Esophagus muscularis mucosa (tissue), 3 donors: ENCODE measurements at regions not wholly inside any gene's neighbourhood (a gene's known extent, or its start where the extent isn't known, plus 50 kb on each side); places are given as distances from the start of the nearest gene placed in this dataset.

ENCODE experiments used
- POLR2A ChIP-seq: fragments of 450-650 bp; IDR thresholded peaks from one replicate; pipeline ENCODE4 v1.6.1; 2017; ENCODE audit warnings: antibody characterized with exemption, moderate library complexity, mild to moderate bottlenecking, low read depth
- POLR2AphosphoS5 ChIP-seq, 2 donors: sonication (generic); formaldehyde crosslinking; IDR thresholded peaks; one replicate each; pipeline ENCODE4 v1.6.1; 2017; ENCODE audit warnings: antibody characterized with exemption in 2 of 2
- TF ChIP-seq, protein P1 (sequence below), 3 experiments: fragments of 200-600 bp in 2 of 3; fragments of 450-650 bp in 1 of 3; sonication (generic) in 2 of 3; IDR thresholded peaks; one replicate each; pipeline ENCODE4 v1.5.1; 2017 to 2019; ENCODE audit warnings: antibody characterized with exemption in 3 of 3, mild to moderate bottlenecking in 2 of 3, moderate library complexity in 1 of 3

DNA sequence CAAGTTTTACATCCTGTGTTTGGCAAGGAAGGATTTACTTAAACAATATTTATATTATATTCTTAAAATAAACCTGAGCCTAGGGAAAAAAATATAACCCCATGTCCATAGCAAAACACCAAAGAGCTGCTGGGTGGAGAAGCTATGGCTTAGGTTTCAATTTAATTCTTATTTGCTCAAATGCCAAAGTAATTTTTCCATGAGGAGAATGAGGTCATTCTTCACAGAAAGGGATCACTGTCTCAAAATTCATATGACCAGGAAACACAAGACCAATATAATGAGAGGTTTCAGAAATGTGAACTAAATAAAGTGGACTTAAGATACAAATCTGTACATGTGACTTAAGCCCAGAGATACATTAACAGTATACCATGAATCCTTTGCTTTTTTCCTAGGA lies 195.0 kb downstream of the PHLDA1 start:
- TF ChIP-seq, protein P1, sequence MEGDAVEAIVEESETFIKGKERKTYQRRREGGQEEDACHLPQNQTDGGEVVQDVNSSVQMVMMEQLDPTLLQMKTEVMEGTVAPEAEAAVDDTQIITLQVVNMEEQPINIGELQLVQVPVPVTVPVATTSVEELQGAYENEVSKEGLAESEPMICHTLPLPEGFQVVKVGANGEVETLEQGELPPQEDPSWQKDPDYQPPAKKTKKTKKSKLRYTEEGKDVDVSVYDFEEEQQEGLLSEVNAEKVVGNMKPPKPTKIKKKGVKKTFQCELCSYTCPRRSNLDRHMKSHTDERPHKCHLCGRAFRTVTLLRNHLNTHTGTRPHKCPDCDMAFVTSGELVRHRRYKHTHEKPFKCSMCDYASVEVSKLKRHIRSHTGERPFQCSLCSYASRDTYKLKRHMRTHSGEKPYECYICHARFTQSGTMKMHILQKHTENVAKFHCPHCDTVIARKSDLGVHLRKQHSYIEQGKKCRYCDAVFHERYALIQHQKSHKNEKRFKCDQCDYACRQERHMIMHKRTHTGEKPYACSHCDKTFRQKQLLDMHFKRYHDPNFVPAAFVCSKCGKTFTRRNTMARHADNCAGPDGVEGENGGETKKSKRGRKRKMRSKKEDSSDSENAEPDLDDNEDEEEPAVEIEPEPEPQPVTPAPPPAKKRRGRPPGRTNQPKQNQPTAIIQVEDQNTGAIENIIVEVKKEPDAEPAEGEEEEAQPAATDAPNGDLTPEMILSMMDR (IDR thresholded peaks at IDR 0.05): no peak
- TF ChIP-seq POLR2A (no peak), POLR2AphosphoS5 (IDR thresholded peaks at IDR 0.05) (no peak)
